ENCODE measurements at regions not wholly inside any gene's neighbourhood (a gene's known extent, or its start where the extent isn't known, plus 50 kb on each side); places are given as distances from the start of the nearest gene placed in this dataset.
"Not testable (repeated sequence)": the region's sequence is repeated elsewhere in the genome, so short reads cannot be mapped to it uniquely, and the experiment has no call there.

DNA sequence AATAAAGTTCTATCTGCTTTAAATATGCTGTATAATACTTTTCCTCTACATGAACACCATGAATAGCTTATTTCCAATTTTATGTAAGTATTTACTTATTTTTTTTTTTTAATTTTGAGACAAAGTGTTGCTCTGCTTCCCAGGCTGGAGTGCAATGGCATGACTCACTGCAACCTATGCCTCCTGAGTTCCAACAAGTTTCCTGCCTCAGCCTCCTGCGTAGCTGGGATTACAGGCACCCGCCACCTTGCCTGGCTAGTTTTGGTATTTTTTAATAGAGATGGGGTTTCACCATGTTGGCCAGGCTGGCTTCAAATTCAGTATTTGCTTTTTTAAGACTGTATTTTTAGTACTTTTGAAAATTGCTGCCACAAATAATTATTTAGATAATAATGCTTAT lies 1365.9 kb downstream of the GRIK2 start:
- Histone ChIP-seq H3K36me3 (ENCODE audit: insufficient read depth, low read length) (no peaks in the 10 kb centered on the region), H3K79me2 (ENCODE audit: insufficient read depth, low read length) (no peaks in the 10 kb centered on the region), H4K20me1 (ENCODE audit: insufficient read depth, low read length) (no peaks in the 10 kb centered on the region), H3K27me3 (ENCODE audit: insufficient read depth, low read length) (no peaks in the 10 kb centered on the region), H3K4me1 (ENCODE audit: insufficient read depth, low read length, severe bottlenecking) (no peaks in the 10 kb centered on the region), H2AFZ (ENCODE audit: low read length) (no peak overlapping the region), H3K9me3 (ENCODE audit: low read length) (no peaks in the 10 kb centered on the region), H3K27ac (ENCODE audit: low read depth, low read length, poor library complexity, severe bottlenecking) (no peak overlapping the region), H3K9me2 (ENCODE audit: low read depth, low read length) (no peaks in the 10 kb centered on the region), H3K9ac (ENCODE audit: low read length) (no peak overlapping the region), H3K4me2 (ENCODE audit: low read length) (no peak overlapping the region), H3F3A (ENCODE audit: insufficient read depth, low read length) (no peaks in the 10 kb centered on the region), H3K4me3 (ENCODE audit: low read depth, low read length, poor library complexity, severe bottlenecking) (no peak overlapping the region)
- TF ChIP-seq EZH2 (IDR thresholded peaks at IDR 0.05; ENCODE audit: borderline replicate concordance, low read length) = no peak
- TF ChIP-seq, protein P1, sequence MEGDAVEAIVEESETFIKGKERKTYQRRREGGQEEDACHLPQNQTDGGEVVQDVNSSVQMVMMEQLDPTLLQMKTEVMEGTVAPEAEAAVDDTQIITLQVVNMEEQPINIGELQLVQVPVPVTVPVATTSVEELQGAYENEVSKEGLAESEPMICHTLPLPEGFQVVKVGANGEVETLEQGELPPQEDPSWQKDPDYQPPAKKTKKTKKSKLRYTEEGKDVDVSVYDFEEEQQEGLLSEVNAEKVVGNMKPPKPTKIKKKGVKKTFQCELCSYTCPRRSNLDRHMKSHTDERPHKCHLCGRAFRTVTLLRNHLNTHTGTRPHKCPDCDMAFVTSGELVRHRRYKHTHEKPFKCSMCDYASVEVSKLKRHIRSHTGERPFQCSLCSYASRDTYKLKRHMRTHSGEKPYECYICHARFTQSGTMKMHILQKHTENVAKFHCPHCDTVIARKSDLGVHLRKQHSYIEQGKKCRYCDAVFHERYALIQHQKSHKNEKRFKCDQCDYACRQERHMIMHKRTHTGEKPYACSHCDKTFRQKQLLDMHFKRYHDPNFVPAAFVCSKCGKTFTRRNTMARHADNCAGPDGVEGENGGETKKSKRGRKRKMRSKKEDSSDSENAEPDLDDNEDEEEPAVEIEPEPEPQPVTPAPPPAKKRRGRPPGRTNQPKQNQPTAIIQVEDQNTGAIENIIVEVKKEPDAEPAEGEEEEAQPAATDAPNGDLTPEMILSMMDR (IDR thresholded peaks at IDR 0.05; ENCODE audit: low read length) = no peak

DNA sequence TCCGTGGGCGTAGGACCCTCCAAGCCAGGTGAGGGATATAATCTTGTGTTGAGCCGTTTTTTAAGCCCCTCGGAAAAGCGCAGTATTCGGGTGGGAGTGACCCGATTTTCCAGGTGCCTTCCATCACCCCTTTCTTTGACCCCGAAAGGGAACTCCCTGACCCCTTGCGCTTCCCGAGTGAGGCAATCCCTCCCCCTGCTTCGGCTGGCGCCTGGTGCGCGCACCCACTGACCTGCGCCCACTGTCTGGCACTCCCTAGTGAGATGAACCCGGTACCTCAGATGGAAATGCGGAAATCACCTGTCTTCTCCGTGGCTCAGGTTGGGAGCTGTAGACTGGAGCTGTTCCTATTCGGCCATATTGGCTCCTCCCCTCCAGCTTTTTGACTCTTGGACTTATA lies 1365.0 kb downstream of the GRIK2 start:
- H4K20me1 ChIP-seq (ENCODE audit: insufficient read depth, low read length); H3K79me2 ChIP-seq (ENCODE audit: insufficient read depth, low read length); H3K4me2 ChIP-seq (ENCODE audit: low read length); H3K9ac ChIP-seq (ENCODE audit: low read length); H2AFZ ChIP-seq (ENCODE audit: low read length); H3F3A ChIP-seq (ENCODE audit: insufficient read depth, low read length); H3K9me3 ChIP-seq (ENCODE audit: low read length); H3K27me3 ChIP-seq (ENCODE audit: insufficient read depth, low read length); H3K36me3 ChIP-seq (ENCODE audit: insufficient read depth, low read length); H3K4me1 ChIP-seq (ENCODE audit: insufficient read depth, low read length, severe bottlenecking); H3K4me3 ChIP-seq (ENCODE audit: low read depth, low read length, poor library complexity, severe bottlenecking); H3K9me2 ChIP-seq (ENCODE audit: low read depth, low read length); H3K27ac ChIP-seq (ENCODE audit: low read depth, low read length, poor library complexity, severe bottlenecking): not testable (repeated sequence)

DNA sequence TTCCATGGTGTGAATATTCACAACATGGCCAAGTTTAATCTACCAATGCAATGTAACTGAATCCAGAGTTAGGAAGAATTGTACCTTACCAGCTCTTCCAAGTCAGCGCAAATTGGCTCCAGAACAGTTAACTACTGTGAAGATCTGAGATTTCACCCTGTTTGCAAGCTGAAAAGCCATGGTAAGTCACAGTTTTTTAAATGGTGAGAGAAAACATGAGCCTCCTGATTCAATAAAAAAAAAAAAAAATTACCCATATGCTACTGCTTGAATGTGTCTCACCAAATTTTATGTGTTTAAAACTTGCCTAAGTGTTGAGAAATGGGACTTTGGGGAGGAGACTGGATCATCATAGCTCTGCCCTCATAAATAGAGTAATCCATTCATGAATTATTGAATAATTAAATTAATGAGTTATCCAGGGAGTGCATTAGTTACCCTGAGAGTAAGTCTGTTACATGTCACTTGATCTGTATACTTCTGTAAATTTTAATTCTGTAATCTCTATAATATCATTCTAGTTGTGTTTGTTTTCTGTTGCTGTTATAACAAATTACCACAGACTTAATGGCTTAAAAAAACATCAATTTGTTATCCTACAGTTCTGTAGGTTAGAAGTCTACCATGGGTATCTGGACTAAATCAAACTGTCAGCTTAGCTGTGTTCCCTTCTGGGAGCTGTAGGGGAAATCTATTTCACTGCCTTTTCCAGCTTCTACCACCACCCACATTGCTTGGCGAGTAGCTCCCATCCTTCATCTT lies 1355.9 kb downstream of the GRIK2 start:
- Histone ChIP-seq H3K9ac (ENCODE audit: low read length) (no peak overlapping the region), H3K27me3 (ENCODE audit: insufficient read depth, low read length) (no peaks in the 10 kb centered on the region), H3K36me3 (ENCODE audit: insufficient read depth, low read length) (no peaks in the 10 kb centered on the region), H3K4me2 (ENCODE audit: low read length) (no peak overlapping the region), H3K79me2 (ENCODE audit: insufficient read depth, low read length) (no peaks in the 10 kb centered on the region), H4K20me1 (ENCODE audit: insufficient read depth, low read length) (no peaks in the 10 kb centered on the region), H3K4me1 (ENCODE audit: insufficient read depth, low read length, severe bottlenecking) (no peaks in the 10 kb centered on the region), H3F3A (ENCODE audit: insufficient read depth, low read length) (no peaks in the 10 kb centered on the region), H3K27ac (ENCODE audit: low read depth, low read length, poor library complexity, severe bottlenecking) (no peak overlapping the region), H3K9me3 (ENCODE audit: low read length) (no peaks in the 10 kb centered on the region), H2AFZ (ENCODE audit: low read length) (no peak overlapping the region), H3K9me2 (ENCODE audit: low read depth, low read length) (no peaks in the 10 kb centered on the region), H3K4me3 (ENCODE audit: low read depth, low read length, poor library complexity, severe bottlenecking) (no peak overlapping the region)
- TF ChIP-seq, protein P1 (IDR thresholded peaks at IDR 0.05; ENCODE audit: low read length) = no peak
- no peak for TF ChIP-seq EZH2 (IDR thresholded peaks at IDR 0.05; ENCODE audit: borderline replicate concordance, low read length)

DNA sequence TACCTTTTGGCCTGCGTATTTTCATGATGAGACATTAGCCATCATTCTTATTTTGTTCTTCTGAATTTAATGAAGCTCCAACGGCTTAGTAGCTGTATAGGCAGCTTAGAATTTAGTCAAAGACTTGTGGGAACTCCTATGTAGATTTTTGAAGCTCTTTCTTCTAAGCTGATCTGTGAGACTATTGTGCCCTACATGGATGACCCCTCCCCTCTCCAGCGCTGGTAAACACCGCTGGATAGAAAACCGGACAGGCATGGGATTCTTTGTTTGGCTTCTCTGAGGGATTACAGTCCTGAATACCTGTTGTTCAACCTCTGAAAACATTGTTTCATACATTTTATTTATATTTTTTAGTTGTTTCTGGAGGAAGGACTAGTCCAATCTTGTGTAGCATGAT lies 1353.4 kb downstream of the GRIK2 start:
- H3K79me2 ChIP-seq (ENCODE audit: insufficient read depth, low read length) = no peaks in the 10 kb centered on the region
- TF ChIP-seq, protein P1 (IDR thresholded peaks at IDR 0.05; ENCODE audit: low read length) = no peak
- TF ChIP-seq EZH2 (IDR thresholded peaks at IDR 0.05; ENCODE audit: borderline replicate concordance, low read length) = no peak
- H4K20me1 ChIP-seq (ENCODE audit: insufficient read depth, low read length) = no peaks in the 10 kb centered on the region

More for the DNA sequence above, 1353.4 kb downstream of the GRIK2 start:
- Histone ChIP-seq H3K9ac (ENCODE audit: low read length) (no peak overlapping the region), H3K4me3 (ENCODE audit: low read depth, low read length, poor library complexity, severe bottlenecking) (no peak overlapping the region), H3K4me2 (ENCODE audit: low read length) (no peak overlapping the region), H3K27me3 (ENCODE audit: insufficient read depth, low read length) (no peaks in the 10 kb centered on the region), H3F3A (ENCODE audit: insufficient read depth, low read length) (no peaks in the 10 kb centered on the region), H2AFZ (ENCODE audit: low read length) (no peak overlapping the region), H3K27ac (ENCODE audit: low read depth, low read length, poor library complexity, severe bottlenecking) (no peak overlapping the region), H3K9me3 (ENCODE audit: low read length) (no peaks in the 10 kb centered on the region), H3K9me2 (ENCODE audit: low read depth, low read length) (no peaks in the 10 kb centered on the region), H3K36me3 (ENCODE audit: insufficient read depth, low read length) (no peaks in the 10 kb centered on the region), H3K4me1 (ENCODE audit: insufficient read depth, low read length, severe bottlenecking) (no peaks in the 10 kb centered on the region)

Data from OCI-LY1 (cell line).